22Rv1 (cell line): ENCODE measurements at regions not wholly inside any gene's neighbourhood (a gene's known extent, or its start where the extent isn't known, plus 50 kb on each side); places are given as distances from the start of the nearest gene placed in this dataset.
"Not testable (repeated sequence)": the region's sequence is repeated elsewhere in the genome, so short reads cannot be mapped to it uniquely, and the experiment has no call there.

Source experiments
- H3K27ac ChIP-seq: fragments of 450-650 bp; 2 replicates; pipeline ENCODE4 v1.5.1; 2017
- CTCF ChIP-seq: fragments of 450-650 bp; IDR thresholded peaks from 2 replicates; pipeline ENCODE4 v1.5.1; 2017; ENCODE audit warnings: mild to moderate bottlenecking
- ZFX ChIP-seq: fragments of 450-650 bp; IDR thresholded peaks from 2 replicates; pipeline ENCODE4 v1.6.1; 2017; ENCODE audit warnings: antibody characterized with exemption, borderline replicate concordance

GRCh38 chr12:115799610-115800009 is 477.9 kb downstream of the MED13L start:
- no peak overlapping the region for H3K27ac ChIP-seq
- TF ChIP-seq CTCF (no peak), ZFX (no peak)

- H3K27ac ChIP-seq = no peak overlapping the region
- TF ChIP-seq ZFX = no peak
- TF ChIP-seq CTCF = no peak
These were observed 479.1 kb downstream of the MED13L start for GRCh38 chr12:115798309-115798917.

- TF ChIP-seq ZFX (no peak), CTCF (peak; percentile 55)
- no peak overlapping the region for H3K27ac ChIP-seq
These were observed 482.8 kb downstream of the MED13L start for GRCh38 chr12:115794659-115795081.

- no peak overlapping the region for H3K27ac ChIP-seq
- no peak for TF ChIP-seq ZFX
These were observed 486.2 kb downstream of the MED13L start for GRCh38 chr12:115791331-115791730.

GRCh38 chr12:115790526-115790925 is 487.0 kb downstream of the MED13L start:
- TF ChIP-seq CTCF = no peak
- TF ChIP-seq ZFX = no peak
- no peak overlapping the region for H3K27ac ChIP-seq

- H3K27ac ChIP-seq = not testable (repeated sequence)
These were observed 491.0 kb downstream of the MED13L start for GRCh38 chr12:115786490-115786889.

- peak; percentile 29 for TF ChIP-seq CTCF
- TF ChIP-seq ZFX = no peak
- H3K27ac ChIP-seq = no peak overlapping the region
These were observed 491.9 kb downstream of the MED13L start for GRCh38 chr12:115785548-115785947.

GRCh38 chr12:115776399-115776798 is 501.1 kb downstream of the MED13L start:
- no peak for TF ChIP-seq ZFX
- TF ChIP-seq CTCF = no peak
- no peak overlapping the region for H3K27ac ChIP-seq
